ENCODE measurements at regions not wholly inside any gene's neighbourhood (a gene's known extent, or its start where the extent isn't known, plus 50 kb on each side); places are given as distances from the start of the nearest gene placed in this dataset.
"Not testable (repeated sequence)": the region's sequence is repeated elsewhere in the genome, so short reads cannot be mapped to it uniquely, and the experiment has no call there.

DNA sequence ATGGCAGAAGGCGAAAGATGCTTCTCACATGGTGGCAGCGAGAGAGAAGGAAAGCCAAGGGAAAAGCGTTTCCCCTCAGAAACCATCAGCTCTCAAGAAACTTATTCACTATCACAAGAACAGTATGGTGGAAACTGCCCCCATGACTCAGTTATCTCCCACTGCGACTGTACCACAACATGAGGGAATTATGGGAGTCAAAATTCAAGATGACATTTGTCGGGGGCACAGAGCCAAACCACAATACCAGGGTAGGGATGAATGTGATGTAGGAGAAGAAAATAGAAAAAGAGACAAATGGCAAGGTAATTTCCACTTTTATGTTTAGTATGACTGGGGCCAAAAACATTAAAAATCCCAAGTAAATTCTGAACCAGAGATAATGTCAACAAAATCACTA, 216.8 kb downstream of the TRIM36 start:
- no peak for DNase-seq (ENCODE audit: low read depth)

DNA sequence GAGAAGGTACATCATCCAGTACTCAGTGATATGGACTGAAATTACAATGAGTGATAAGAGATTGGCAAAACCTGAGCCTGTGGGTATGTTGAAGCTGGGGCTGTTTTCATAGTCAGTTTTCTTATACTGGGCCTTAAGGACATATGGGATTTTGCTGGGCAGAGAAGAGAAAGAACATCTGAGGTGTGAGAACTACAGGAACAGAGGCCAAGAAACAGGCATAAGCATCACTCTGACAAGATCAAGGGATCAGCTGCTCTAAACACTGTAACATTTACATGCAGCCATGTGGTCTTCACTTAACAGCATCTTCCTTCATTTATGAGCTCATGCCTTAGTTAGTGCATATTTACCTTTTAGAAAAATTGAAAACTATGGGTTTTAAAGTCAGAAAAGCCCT, 220.0 kb downstream of the TRIM36 start:
- no peak for DNase-seq (ENCODE audit: low read depth)

DNA sequence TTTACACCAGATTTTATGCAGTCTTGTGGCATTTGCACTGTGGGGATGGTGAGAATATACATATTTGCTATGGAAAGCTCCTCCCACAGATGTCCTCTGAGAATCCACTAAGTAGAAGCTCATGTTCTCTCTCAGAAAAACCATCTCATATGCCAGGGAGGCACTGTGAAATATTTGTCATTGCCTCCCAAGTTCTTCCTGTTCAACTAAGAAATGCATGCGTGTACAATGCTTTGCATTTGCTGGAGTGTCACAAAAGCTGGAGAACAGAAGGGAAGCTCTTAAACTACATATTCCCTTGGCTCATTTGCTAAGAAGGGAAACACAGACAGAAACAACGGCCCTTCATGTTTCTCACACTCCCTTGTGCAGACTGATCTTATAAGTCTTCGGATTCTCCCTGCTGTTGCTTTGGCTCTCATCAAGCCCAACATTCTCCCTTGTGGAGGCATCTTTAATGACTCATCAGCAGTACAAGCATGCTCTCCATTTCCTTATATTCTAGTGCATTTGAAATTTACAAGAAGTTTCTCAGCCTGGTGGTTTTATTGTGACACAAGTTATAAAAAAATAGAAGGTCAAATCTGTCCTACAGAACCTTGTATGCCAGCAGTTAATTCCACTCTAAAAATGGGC, 220.6 kb downstream of the TRIM36 start:
- no peak for DNase-seq (ENCODE audit: low read depth)

DNA sequence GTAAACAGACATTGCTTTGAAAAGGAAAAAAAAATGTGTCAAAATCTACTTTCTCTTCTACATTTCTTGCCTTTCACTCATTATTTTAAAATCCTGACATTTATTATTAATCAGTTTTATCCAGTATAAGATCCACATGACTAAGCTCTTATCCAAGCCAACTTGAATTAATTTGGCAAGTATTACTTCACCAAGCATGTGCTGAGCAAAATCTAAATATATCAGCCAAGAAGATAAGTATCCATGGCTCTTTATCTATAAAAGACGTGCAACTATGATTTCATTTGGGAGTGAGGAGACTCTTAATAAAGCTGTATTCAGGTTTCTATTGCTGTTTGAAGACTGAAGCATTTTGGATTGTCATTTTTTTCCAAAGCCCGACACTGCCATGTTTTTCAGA, 221.3 kb downstream of the TRIM36 start:
- DNase-seq (ENCODE audit: low read depth) = no peak

DNA sequence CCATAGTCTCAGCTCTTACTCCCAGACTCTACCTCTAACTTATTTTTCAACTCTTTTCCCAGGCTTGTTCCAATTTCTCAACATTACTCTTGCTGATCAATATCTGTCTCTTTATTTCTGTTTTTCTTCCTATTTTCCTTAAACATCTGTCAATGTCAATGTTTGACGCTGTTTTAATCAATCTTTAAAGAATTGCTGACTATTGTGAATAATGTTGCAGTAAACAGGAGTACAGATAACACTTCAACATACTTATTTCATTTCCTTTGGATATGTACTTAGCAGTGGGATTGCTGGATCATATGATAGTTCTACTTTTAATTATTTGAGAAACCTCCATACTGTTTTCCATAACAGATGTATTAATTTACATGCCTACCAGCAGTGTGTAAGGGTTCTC, 229.0 kb downstream of the TRIM36 start:
- no peak for DNase-seq (ENCODE audit: low read depth)

DNA sequence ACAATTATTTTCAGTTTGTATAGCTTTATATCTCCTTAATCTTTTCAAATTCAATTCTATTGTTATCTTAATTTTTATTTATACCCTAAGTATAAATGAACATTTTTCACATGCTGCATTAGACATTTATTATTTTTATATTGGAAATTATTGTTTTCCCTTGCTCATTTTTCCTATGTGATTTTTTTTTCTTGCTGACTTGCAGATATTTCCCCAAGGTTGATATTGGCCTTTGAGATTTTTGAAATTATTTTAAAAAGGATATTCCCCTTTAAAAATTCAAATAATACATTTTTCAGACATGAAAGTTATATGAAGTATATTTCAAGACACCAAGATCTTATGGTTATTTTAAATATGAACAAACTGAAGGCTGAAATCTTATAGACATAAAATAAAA, 234.2 kb downstream of the TRIM36 start:
- no peak for DNase-seq (ENCODE audit: low read depth)

DNA sequence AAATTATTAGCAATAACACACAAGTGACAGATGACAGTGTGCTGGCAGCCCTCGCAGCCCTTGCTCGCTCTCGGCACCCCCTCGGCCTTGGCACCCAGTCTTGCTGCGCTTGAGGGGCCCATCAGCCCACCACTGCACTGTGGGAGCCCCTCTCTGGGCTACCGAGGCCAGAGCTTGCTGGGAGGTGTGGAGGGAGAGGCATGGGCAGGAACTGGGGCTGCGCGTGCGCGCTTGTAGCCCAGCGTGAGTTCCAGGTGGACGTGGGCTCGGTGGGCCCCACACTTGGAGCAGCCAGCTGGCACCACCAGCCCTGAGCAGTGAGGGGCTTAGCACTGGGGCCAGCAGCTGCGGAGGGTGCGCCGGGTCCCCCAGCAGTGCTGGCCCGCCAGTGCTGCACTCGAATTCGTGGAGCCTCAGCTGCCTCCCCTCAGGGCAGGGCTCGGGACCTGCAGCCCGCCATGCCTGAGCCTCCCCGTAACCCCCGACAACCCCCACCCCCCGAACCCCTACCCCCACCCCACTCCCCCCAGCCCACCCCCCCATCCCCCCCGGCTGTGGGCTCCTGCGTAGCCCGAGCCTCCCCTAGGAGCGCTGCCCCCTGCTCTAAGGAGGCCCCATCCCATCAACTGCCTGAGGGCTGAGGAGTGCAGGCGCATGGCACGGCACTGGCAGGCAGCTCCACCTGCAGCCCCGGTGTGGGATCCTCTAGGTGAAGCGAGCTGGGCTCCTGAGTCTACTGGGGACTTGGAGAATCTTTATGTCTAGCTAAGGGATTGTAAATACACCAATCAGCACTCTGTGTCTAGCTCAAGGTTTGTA, 240.9 kb downstream of the TRIM36 start:
- DNase-seq (ENCODE audit: low read depth) = no peak

DNA sequence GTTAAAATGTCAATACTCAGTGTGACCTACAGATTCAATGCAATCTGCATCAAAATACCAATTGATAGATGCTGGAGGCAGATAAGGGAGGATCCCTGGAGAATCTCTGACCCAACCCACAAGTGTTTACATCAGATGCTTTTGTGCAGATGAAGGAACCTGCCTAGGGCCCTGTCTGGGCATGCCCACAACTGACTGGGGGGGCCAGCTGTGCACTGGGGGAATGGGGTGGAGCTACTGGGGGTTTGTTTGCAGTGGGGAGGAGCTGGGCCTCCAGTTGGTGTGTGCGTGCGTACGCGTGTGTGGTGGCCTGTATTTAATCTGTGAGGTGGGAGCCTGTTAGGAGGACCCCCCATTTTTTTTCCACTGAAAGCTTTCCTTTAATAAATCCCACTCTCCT, 244.9 kb downstream of the TRIM36 start:
- no peak for DNase-seq (ENCODE audit: low read depth)

DNA sequence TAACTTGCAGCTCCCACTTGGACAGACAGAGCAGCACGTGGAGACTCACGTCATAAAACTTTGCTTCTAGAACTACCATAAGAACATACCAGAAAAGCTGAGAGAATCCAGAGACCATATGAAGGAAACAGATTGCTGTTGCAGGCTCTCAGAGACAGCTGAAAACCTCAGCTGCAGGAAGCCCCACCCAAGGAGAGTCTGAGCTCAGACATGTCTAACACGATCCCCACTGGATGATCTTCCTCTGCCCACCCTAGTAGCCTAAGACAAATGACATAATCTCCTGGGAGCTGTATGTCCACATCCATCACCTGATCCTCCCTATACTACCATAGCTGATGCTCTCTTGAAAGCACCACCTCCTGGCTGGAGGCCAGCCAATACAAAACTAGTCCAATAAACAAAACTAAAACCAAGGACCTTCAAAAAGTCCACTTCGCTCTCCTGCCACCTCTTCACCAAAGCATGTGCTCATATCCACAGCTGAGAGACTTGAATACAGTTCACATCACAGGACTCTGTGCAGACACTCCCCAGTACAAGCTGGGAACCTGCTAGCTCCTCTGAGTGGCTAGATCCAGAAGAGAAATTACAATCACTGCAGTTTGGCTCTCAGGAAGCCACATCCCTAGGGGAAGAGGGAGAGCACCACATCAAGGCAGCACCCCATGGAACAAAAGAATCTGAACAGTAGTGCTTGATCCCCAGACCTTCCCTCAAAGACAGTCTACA, 257.4 kb downstream of the TRIM36 start:
- no peak for DNase-seq (ENCODE audit: low read depth)

DNA sequence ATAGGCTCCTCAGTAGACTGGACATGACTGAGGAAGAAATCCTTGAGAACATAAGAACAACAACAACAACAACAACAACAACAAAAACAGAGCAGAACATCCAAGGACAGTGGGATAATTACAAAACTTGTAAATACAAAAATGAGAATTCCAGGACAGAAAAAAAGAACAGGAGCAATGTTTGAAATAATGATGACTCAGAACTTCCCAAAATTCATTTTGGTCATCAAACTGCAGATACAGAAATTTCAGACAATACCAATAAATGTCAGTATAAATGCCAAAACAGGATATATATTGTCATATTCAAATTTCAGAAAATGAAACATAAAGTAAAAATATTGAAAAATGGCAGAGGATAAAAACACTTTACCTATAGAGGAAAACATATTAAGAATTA, 259.0 kb downstream of the TRIM36 start:
- no peak for DNase-seq (ENCODE audit: low read depth)

DNA sequence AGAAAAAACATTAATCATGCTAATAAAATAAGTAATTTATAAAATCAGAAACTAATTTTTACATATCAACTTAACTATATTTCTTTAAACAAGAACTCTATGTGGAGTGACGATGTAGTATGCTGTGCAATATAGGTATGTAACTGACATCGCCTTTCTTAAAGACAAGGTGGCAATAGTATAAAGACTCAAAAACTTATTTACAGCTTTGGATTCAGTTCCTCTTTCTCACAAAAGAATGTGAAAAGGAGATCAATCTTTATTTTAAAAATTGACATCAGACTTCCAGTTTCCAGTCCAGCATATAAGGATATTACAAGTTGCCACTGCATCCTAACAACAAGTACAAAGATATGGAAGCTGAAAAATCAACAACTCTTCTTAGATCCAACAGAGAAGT, 260.3 kb downstream of the TRIM36 start:
- DNase-seq (ENCODE audit: low read depth) = no peak

DNA sequence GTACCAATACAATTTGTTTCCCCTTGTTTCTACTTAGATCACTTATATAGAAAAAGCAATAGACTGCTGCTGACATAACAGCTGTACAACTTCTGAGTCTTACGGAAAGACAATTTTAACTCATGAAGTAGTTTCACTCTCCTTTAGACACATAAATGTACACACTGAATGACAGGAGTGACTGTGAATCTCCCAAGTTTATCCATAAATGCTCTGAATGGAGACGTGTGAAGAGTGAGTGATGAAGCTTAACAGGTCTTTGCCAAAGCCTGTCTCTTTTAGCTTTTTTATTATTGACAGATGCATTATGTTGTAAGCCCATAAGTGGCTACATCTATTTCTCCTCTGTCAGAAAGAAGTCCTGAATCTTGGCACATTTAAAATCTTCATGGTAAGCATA, 265.9 kb downstream of the TRIM36 start:
- DNase-seq (ENCODE audit: low read depth) = no peak

DNA sequence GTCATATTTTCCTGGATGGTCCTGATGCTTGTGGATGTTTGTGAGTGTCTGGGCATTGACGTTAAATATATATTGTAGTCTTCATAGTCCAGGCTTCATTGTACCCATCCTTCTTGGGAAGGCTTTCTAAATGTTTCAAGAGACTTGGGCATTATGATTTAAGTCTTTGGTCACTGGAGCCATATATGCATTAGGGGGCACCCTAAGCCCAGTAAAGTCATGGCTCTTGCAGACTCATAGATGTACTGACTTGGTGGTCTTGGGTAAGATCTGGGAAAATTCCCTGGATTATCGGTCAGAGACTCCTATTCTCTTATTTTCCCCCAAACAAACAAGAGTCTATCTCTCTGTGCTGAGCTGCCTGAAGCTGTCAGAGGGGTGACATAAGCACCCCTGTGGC, 271.1 kb downstream of the TRIM36 start:
- DNase-seq (ENCODE audit: low read depth) = no peak

DNA sequence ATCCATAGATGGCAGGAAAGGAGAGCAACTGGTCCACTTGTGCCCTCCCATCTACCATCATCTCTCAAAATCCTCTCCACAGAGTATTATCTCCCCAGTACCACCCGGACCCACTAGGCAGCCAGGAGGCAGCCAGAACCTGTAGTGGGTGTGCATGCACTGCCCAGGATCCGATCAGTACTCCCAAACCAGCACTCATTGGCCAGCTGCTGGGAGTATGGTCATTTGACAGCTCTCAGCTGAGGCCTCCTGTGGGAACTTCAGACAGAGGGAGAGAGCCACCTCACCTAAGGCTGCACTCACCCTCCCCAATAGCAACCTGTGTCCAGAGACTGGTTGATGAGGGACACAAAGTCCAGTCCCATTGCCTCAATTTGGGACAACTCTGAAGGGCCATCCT, 286.0 kb downstream of the TRIM36 start:
- no peak for DNase-seq (ENCODE audit: low read depth)

DNA sequence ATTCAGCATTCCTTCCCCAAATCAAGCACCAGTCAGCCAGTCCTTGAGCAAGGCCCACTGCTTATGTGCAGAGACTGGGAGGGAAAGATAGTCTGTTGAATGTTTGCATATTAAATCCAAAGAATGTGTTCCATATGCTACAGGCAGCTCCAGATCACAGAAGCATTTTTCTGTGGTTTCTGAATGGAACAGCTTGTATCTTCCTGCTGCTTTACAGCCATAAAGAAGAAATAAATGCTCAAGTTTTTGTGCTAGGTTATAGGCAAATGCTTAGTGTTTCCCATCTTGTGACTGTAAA, 310.3 kb downstream of the TRIM36 start:
- no peak for DNase-seq (ENCODE audit: low read depth)

DNA sequence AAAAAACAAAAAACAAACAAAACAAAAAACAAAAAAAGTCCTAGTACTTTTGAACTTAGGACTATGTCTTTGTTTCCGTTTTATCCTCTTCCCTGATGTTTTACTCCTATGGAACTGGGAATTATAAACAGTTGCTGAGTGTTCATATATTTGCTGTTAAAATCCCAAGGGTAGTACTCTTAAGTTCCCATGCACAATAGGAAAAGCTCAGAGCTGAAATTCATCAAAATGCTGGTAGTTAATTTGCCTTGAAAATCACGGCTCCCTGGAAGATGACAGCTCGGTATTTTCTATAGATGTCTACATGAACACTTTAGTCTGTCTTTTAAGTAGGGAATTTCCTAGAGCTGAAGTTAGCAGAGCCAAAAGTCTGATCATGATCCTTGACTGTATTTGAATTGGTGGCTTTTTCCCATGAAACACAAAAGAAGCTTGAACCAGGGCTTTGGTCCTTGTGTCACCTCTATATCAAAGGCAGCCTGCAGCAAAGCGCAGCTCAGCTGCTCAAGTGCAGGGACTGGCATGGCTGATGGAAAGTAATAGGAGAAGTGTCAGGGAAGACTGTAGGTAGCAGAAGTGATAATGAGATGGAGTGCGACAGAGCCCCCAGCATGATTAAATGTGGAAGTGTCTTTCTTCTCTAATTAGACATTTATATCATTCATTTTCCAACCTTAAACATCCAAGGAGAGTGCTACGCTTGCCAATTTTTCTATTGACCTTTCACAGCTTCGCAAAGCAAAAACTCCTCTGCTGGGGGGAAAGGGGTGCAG, 310.9 kb downstream of the TRIM36 start:
- DNase-seq (ENCODE audit: low read depth) = no peak

DNA sequence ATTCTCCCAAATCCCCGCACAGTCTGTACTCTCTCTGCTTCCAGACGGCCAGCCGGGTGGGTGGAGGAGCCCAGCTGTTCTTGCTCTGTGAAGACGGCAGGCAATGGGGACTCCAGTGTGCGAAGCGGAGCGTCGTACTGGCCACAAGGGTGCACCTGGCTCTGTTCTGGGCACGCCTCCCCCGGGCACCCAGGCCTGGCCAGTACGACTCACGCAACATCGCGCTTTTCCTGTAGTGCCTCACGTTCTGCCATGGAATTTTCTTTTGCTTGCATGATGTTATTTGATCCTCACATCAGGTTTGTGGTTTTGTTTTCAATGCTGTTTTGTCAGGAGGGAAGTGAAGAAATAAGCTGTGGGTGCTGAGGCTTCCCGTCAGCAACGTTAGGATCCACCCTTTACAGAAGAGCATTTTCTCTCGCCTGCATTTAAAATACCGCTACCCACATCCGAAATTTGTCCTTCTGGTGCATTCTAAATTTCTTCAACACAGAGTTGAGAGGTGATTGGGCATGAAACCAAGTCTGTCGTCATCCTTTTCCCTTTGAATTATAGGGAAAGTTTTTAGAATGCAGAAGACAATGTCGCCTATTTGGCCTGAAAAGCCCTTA, 311.7 kb downstream of the TRIM36 start:
- no peak for DNase-seq (ENCODE audit: low read depth)

DNA sequence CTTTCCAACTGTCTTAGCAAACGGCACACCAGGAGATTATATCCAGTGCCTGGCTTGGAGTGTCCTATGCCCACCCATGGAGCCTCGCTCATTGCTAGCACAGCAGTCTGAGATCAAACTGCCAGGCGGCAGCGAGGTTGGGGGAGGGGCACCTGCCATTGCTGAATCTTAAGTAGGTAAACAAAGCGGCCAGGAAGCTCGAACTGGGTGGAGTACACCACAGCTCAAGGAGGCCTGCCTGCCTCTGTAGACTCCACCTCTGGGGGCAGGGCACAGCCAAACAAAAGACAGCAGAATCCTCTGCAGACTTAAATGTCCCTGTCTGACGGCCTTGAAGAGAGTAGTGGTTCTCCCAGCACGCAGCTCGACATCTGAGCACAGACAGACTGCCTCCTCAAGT, 325.0 kb downstream of the TRIM36 start:
- DNase-seq (ENCODE audit: low read depth) = not testable (repeated sequence)

DNA sequence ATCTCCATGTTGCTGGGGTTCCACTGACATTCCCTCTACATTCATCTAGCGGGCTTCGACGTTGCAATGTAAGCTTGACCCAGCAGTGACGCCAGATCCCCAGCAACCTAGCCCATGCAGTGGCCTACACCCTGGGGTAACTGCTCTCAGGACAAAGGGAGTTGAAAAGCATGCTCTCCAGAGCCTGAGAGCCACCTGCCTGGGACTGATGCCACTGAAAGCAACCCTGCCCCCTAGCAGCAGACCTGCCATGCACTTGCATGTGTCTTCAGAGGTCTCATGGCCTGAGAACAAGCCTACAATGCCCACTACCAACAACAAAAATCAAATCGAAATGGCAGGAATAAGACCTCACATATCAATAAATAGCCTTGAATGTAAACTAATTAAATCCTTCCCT, 330.3 kb downstream of the TRIM36 start:
- no peak for DNase-seq (ENCODE audit: low read depth)

DNA sequence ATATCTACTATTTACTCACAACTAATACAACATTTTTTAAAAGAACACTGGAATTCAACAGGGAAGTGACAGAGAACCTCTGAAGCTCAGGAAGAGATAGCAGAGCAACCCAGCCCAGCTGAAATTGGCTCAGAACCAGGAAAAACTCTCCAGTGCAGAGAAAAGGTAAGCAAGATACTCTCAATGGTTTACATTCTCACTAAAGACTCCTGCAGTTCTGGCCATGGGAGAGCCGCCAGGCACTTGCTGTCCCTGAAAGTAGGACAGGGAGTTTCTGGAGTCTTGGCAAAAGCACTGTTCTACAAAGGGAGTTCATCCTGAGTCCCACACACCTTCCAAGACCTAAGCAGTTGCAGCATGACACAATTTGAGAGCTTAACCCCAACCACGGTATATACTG, 330.8 kb downstream of the TRIM36 start:
- DNase-seq (ENCODE audit: low read depth) = no peak

DNA sequence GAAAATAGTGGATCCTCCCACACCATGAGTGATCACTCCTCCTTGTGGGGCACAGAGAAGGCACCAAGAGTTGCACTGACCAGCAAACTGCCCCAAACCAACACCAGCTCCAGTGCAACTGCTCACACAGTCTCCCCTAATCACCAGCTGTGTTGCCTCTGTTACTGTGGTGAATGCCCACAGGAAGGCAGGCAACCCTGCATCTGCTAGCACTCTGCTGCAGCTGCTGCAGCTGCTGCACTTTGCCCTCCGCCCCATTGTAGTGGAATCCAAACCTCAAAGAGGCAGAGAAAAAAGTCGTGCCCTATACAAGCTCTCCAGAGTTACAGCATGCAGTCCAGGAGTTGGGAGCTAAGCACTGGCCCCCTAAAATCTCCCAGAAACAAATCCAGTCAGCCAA, 339.6 kb downstream of the TRIM36 start:
- no peak for DNase-seq (ENCODE audit: low read depth)

DNA sequence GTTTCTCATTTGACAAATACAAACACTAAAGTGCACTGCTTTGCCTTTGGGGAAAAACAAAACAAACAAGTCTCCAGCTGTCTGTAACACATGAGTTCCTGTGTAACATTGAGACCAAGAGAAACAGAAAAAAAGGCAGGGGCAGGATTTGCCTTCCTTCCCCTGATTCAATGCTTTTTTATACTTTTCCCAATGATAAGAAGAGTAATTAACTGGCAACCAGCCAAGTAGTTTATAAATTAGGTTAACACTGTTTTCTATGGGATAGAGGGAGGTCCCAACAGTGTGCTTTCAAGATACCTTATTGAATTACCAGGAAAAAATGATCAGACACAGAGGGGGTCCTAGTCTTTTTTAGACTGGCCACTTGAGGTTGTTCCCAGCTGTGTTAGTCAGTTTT, 346.8 kb downstream of the TRIM36 start:
- no peak for DNase-seq (ENCODE audit: low read depth)

Measured in fibroblast of gingiva (primary cell).